Esophagus mucosa (tissue), 1 donor: ENCODE measurements at regions not wholly inside any gene's neighbourhood (a gene's known extent, or its start where the extent isn't known, plus 50 kb on each side); places are given as distances from the start of the nearest gene placed in this dataset.
"Not testable (repeated sequence)": the region's sequence is repeated elsewhere in the genome, so short reads cannot be mapped to it uniquely, and the experiment has no call there.

ENCODE experiments used
- ATAC-seq: fragments of 200-7000 bp; cut with Tn5 transposase; one replicate; pipeline ENCODE4 v1.9.1; 2020
- donor health status: DM: yes; HTN: yes; CAD: no.

DNA sequence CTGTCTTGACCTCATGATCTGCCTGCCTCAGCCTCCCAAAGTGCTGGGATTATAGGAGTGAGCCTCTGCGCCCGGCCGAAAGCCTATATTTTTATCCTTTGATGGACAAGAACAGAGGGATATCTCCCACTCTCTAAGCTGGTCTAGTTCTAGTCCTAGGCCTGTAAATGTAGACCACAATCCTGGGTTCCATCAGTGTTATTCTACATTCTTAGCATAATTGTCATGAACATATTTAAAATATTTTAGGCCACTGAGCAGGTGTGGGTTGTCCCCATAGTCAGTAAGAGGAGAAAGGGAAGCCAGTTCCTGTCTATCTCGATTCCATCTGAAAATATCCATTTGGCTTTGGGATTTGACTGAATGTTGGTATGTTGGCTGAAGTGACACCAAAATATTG, 118.1 kb downstream of the EBLN2 start:
- no peak for ATAC-seq

- no peak for ATAC-seq
These were observed 125.3 kb downstream of the EBLN2 start for GRCh38 chr3:73186741-73187140.

DNA sequence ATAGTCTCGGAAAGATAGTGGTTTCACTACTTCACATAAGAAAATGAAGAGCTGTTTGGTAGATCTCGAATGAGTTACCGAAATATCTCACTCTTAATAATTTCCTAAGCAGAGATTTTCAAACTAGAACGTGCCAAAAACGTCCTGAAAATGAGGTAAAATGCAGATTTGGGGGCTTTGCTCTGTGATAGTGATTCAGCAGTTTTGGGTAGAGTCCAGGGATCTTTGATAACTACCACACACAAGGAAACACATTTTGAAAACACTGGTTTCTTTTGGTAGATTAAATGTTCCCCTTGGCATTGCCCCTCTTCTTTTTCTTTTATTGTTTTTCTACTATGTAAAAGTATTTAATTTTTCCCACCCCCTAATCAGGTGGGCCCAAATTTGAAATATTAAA, 125.9 kb downstream of the EBLN2 start:
- no peak for ATAC-seq

- no peak for ATAC-seq
These were observed 127.2 kb downstream of the EBLN2 start for GRCh38 chr3:73188707-73189106.

DNA sequence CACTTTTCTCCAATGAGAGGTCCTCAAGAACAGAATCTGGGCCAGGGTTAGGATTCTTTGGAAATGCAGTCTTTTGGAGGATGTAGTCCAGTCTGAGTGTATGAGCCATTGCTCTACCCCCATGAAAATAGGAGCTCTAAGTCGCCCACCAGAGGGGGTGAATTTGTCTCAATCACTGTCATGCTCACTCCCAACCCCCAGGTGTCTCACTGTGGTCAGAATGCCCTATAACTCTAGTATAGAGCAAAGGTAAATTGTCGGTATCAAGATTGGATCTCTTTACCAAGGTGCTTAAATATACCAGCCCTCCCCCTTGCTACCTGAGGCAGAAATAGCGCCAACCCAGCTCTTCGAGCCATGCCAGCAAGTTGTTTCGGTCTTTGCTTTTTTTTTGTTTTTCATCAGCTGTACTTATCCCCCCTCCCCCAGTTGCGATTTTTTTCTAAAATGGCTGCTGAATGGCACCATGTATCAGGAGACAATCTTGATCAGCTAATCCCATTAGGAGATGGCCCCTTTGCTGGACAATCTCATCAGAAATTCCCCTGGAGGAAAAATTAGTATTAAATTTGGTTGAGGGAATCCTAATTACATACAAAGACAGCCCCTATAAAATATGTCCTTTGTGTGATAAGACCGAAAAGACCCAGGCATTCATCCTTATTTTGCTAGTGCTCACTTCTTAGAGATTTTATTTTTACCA, 130.7 kb downstream of the EBLN2 start:
- no peak for ATAC-seq

GRCh38 chr3:73193943-73194342, 132.5 kb downstream of the EBLN2 start:
- not testable (repeated sequence) for ATAC-seq

GRCh38 chr3:73197187-73197586, 135.7 kb downstream of the EBLN2 start:
- no peak for ATAC-seq

DNA sequence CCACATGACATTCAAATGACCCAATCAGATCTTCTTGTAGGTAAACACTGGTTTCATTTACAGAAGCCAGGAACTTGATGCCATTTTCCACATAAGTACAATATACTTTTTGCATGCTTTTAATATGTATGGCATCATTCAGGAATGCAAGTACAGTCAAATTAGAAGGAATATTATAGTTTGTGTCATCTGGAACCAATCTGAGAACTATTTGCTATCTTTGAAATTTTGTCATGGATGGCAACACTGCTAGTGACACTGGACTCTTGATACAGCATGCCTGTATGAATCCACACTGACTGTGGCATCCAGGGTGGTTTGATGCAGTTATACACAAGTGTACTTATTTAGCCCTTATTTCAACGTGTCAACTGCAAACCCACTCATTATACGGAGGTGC, 141.6 kb downstream of the EBLN2 start:
- no peak for ATAC-seq

GRCh38 chr3:73203633-73204032, 142.2 kb downstream of the EBLN2 start:
- no peak for ATAC-seq

DNA sequence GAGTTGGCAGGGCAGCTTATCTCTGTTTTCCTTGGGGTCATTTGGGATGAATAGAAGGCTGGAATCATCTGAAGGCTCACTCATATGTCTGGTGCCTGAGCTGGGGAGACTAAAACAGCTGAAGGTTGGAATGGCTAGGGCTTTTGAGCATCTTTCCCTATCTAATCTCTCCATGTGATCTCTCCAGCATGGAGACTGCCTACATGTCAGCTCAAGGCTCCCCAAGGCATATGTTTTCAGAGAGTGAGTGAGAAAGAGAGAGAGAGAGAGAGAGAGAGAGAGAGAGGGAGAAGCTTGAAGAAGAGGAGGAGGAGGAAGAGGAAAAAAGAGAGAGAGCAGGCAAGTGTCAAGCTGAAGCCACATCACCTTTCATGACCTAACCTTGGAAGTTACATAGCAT, 143.4 kb downstream of the EBLN2 start:
- no peak for ATAC-seq

DNA sequence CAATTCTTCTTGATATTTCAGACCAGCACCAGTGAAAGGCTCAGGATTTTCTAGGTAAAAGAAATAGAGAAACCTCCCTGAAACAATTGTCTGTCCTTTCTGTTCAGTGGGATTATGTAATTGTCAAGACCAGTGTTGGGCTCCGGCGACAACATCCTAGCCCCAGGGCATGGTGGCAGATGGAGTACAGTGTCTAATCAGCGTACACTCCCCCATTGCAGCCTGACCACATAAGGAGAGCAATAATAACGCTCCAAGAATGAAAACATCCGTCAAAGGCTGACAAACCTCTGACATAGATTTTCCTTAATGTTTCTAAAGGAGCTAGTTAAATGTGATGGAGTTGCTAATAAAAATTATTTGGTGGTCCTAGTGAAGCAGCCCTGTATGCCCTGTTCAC, 144.6 kb downstream of the EBLN2 start:
- no peak for ATAC-seq

DNA sequence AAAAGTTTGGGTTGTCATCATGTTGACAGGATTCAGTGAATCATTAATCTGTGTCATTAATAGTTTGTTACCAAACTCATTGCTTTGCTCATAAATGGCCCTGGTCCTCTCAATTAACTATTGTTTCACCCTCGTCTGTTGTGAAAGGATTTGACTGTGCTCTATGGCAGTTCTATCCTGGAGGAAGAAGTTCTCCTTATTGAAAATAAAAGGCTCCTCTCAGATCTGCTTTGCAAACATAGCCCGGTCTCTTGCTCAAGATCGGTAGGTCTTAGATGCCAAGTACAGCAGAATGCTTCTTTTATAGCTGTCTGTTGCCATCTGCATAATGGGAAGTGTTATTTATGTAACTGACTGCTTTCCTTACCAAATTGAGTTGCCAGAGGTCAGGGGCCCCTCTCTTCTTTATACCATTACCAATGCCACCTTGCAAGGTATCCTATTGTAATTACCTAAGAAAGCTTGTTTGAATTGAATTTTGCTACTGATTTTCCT, 146.5 kb downstream of the EBLN2 start:
- ATAC-seq, result no peak

DNA sequence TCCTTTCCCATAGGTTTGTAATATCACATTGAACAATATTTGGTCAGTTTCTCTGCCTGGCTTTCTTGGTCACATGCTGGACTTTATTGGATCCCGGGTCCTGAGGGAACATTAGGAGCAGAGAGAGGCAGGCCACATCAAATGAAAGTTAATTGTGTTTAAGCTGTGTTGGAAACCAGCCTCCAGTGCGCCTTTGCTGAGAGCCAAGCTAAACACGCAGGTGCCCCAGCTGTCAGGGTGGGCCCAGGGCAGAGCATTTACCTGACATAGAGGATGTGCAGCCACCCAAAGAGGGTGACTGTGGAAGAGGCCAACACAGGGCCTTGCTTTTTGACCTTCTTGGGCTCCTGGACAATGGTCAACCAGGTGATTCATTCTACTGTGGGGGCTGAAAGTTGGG, 149.3 kb downstream of the EBLN2 start:
- no peak for ATAC-seq

DNA sequence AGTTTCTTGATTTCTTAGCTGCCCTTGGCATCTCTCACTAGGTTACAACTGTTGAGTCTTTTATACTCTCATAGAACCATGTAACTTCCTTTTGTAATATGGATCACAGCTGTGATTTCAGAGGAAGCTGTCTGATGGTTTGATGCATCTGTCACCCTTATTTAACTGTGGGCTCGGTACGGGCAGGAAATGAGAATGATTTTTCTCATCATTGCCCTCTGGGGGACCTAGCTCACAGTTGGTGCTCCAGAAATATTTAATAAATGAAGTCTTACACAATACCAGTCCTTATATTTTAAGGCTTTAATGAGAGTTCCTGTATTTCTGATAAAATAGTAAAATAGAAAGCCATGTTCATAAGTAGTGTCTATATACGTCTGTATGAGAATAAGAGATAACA, 151.2 kb downstream of the EBLN2 start:
- no peak for ATAC-seq

DNA sequence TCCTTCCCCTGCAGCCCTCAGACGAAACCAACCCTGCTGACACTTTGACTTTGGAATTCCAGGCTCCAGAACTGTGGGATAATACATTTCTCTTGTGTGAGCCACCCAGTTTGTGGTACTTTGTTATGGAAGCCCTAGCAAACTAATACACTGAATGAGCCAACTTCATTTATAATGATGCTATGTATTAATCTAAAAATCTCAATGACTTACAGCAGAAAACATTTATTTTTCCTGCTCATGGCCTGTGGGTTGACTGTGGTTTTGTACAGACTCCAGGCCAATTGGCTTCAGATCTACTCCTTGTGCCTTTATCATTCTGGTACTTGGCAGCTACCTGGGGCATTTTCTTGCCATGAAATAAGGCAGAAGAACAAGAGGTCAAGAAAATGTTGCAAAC, 152.4 kb downstream of the EBLN2 start:
- no peak for ATAC-seq

DNA sequence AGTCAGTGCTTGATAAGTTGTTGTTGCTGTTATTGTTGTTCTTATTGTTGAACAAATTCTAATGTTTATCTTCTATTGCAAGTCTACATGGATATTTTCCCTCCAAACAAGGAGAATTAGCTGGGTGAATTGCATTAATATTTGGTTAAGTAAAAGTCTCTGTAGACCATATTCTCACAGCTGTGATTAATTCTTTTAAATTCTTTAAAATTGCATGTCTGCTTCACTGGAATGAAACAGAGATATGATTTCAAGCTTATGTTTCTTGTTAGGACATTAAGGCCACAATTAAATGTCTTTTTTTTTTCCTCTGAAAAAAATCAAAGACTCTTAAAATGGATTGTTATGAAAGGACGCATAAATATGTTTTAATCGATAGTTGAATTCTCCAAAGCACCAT, 153.4 kb downstream of the EBLN2 start:
- ATAC-seq, result no peak

DNA sequence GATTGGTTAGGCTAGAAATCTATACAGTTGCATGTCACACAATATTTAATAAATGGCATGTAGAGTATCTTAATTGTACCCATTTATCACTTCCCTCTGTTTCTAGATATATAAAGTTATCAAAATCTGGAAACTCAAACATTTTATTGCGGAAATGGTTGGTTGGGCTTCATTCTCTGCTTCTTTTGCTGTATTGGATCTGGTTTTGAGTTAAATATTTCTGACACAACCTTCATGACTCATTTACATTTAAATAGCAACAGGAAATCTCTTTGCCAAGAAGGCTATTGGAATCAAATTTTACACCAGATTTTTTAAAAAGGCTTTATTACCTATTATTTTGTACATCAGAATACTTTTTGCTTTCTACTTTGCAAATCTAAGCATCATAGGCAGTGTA, 153.8 kb downstream of the EBLN2 start:
- no peak for ATAC-seq

DNA sequence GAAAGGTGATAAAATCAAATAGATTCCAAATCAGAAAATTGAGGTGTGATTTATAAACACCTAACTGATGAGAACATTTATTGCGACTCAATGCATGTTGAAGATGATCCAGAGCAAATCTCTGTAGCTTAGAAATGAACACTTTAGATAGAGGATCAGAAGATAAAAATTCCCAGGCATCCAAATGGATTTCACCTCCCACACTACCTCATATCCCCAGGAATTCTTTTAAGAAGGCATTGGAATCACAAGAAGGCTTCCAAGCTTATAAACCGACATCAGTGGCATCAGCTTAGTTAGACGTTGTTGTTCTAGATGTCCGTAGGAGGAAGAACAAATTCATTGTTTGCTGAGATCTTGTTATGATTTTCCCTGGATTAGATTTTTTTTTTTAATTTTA, 154.4 kb downstream of the EBLN2 start:
- ATAC-seq, result no peak

- ATAC-seq, result no peak
These were observed 154.9 kb downstream of the EBLN2 start for GRCh38 chr3:73216310-73216709.

DNA sequence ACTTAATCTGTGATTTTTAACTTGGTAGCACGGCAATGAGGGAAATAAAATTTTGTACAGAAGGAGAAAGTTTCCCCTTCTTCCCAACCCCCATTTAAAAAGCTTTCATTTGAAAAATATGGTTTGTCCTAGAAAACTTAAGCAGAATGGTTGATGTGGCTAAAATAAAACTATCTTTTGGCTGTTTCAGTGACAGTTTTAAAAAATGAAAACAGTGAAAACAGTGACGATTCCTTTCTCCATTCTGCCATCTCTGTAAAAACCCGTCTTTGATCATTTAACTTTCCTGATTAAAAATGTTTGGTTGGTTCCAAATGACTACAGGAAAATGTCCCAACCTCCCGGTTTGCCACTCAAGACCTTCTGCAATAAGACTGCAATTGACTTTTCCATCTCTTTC, 160.7 kb downstream of the EBLN2 start:
- ATAC-seq, result no peak

GRCh38 chr3:73225146-73225855, 163.8 kb downstream of the EBLN2 start:
- ATAC-seq, result no peak

- no peak for ATAC-seq
These were observed 164.5 kb downstream of the EBLN2 start for GRCh38 chr3:73225991-73226390.

DNA sequence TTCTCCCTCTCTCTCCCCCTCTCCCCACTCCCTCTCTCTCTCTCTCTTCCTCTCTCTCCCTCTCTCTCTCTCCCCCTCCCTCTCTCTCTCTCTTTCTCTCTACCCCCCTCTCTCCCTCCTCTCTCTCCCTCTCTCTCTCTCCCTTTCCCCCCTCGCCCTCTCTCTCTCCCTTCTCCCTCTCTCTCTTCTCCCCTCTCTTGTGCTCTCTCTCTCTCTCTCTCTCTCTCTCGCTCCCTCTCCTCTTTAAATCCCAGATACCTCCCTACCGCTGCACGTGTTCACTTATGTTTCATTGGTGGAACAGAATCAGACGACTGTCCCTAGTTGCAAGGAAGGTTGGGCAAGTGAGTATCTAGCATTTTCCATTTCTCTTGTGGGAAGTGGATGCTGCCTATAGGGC, 166.5 kb downstream of the EBLN2 start:
- no peak for ATAC-seq

- peak; percentile 92 for ATAC-seq
These were observed 167.0 kb downstream of the EBLN2 start for GRCh38 chr3:73228437-73228836.

GRCh38 chr3:73228959-73229358, 167.5 kb downstream of the EBLN2 start:
- ATAC-seq, result no peak
